ENCODE measurements at regions not wholly inside any gene's neighbourhood (a gene's known extent, or its start where the extent isn't known, plus 50 kb on each side); places are given as distances from the start of the nearest gene placed in this dataset.

DNA sequence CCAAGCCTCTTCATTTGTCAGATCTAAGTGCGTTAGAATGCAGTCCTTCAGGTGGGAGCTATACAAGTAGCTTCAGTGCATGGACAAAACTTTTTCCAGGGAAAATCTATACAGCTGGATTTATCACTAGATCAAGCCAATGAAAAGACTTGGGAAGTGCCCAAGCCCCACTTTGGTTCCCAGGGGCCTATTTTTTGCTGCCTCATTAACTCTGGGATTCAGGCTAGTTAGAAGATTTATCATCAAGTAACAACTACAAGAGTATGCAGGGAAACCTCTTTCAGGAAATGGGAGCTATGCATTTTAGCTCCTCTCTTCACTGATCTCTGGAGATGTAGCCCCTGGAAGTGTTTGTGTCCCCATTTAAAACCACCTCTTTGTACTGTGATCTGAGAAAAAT is 908.8 kb downstream of the SQOR start:
- TF ChIP-seq, protein P1, sequence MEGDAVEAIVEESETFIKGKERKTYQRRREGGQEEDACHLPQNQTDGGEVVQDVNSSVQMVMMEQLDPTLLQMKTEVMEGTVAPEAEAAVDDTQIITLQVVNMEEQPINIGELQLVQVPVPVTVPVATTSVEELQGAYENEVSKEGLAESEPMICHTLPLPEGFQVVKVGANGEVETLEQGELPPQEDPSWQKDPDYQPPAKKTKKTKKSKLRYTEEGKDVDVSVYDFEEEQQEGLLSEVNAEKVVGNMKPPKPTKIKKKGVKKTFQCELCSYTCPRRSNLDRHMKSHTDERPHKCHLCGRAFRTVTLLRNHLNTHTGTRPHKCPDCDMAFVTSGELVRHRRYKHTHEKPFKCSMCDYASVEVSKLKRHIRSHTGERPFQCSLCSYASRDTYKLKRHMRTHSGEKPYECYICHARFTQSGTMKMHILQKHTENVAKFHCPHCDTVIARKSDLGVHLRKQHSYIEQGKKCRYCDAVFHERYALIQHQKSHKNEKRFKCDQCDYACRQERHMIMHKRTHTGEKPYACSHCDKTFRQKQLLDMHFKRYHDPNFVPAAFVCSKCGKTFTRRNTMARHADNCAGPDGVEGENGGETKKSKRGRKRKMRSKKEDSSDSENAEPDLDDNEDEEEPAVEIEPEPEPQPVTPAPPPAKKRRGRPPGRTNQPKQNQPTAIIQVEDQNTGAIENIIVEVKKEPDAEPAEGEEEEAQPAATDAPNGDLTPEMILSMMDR (conservative IDR thresholded peaks at IDR 0.05; ENCODE audit: low read depth, low read length), result no peak
- no peak for TF ChIP-seq EZH2 (IDR thresholded peaks at IDR 0.05; ENCODE audit: borderline replicate concordance, low read depth, low read length, poor library complexity, severe bottlenecking)
